ENCODE measurements at regions not wholly inside any gene's neighbourhood (a gene's known extent, or its start where the extent isn't known, plus 50 kb on each side); places are given as distances from the start of the nearest gene placed in this dataset.
A peak's percentile ranks its signal among the peaks of the same experiment; 100 is the strongest.

- no peak for DNase-seq (ENCODE audit: extremely low spot score)
- Histone ChIP-seq H3K36me3 (no peaks in the 10 kb centered on the region), H3K9me3 (no peaks in the 10 kb centered on the region), H3K4me1 (peaks cover 7 to 17% (median 14%) of the 10 kb centered on the region in 4 donors), H3K4me3 (no peak overlapping the region), H3K27ac (replicated peaks in 1 of 4) (no peak overlapping the region), H3K27me3 (no peaks in the 10 kb centered on the region)
- intact Hi-C loops (cut with DNase I): no loop called here
- TF ChIP-seq POLR2AphosphoS5 (IDR thresholded peaks at IDR 0.05) (no peak), CTCF (IDR thresholded peaks at IDR 0.05) (no peak), EP300 (IDR thresholded peaks at IDR 0.05) (no peak), POLR2A (IDR thresholded peaks at IDR 0.05; ENCODE audit: low read depth) (no peak)
- 63% methylated on average over 4 of the region's 4 CpGs for WGBS
Measured at GRCh38 chr2:234686088-234686890, 189.4 kb upstream of the ARL4C start.

- no peak for TF ChIP-seq EP300 (IDR thresholded peaks at IDR 0.05)
- no peak for TF ChIP-seq POLR2A (IDR thresholded peaks at IDR 0.05; ENCODE audit: low read depth)
- no peak for TF ChIP-seq CTCF (IDR thresholded peaks at IDR 0.05)
- no peak for TF ChIP-seq POLR2AphosphoS5 (IDR thresholded peaks at IDR 0.05)
- intact Hi-C loops (cut with DNase I): no loop called here
- H3K36me3 ChIP-seq: no peaks in the 10 kb centered on the region
- no peak overlapping the region for H3K4me3 ChIP-seq
- no peaks in the 10 kb centered on the region for H3K27me3 ChIP-seq
- no peak overlapping the region for H3K27ac ChIP-seq (replicated peaks in 1 of 4)
- H3K9me3 ChIP-seq: no peaks in the 10 kb centered on the region
- no peak for DNase-seq (ENCODE audit: extremely low spot score)
- 59% methylated on average over 1 of the region's 1 CpG for WGBS
- H3K4me1 ChIP-seq: peaks cover 7 to 12% (median 11%) of the 10 kb centered on the region in 4 donors
Measured at GRCh38 chr2:234684466-234684865, 187.6 kb upstream of the ARL4C start.

- H3K4me1 ChIP-seq: peaks cover 10 to 16% (median 15%) of the 10 kb centered on the region in 4 donors
- H3K36me3 ChIP-seq: no peaks in the 10 kb centered on the region
- intact Hi-C loops (cut with DNase I): no loop called here
- no peak overlapping the region for H3K4me3 ChIP-seq
- DNase-seq (ENCODE audit: extremely low spot score): no peak
- H3K27ac ChIP-seq (replicated peaks in 1 of 4): no peak overlapping the region
- WGBS: 94% methylated on average over 3 of the region's 3 CpGs
- H3K27me3 ChIP-seq: no peaks in the 10 kb centered on the region
- H3K9me3 ChIP-seq: no peaks in the 10 kb centered on the region
- TF ChIP-seq CTCF (IDR thresholded peaks at IDR 0.05): no peak
- no peak for TF ChIP-seq POLR2A (IDR thresholded peaks at IDR 0.05; ENCODE audit: low read depth)
- no peak for TF ChIP-seq POLR2AphosphoS5 (IDR thresholded peaks at IDR 0.05)
- no peak for TF ChIP-seq EP300 (IDR thresholded peaks at IDR 0.05)
Measured at GRCh38 chr2:234683950-234684349, 187.1 kb upstream of the ARL4C start.

- Histone ChIP-seq H3K4me1 (peaks cover 10 to 16% (median 15%) of the 10 kb centered on the region in 4 donors), H3K36me3 (no peaks in the 10 kb centered on the region), H3K4me3 (no peak overlapping the region), H3K9me3 (no peaks in the 10 kb centered on the region), H3K27ac (replicated peaks in 1 of 4) (no peak overlapping the region), H3K27me3 (no peaks in the 10 kb centered on the region)
- peak; percentile 64 for DNase-seq (ENCODE audit: extremely low spot score)
- WGBS: 86% methylated on average over 4 of the region's 4 CpGs
- TF ChIP-seq EP300 (IDR thresholded peaks at IDR 0.05) (no peak), POLR2A (IDR thresholded peaks at IDR 0.05; ENCODE audit: low read depth) (no peak), POLR2AphosphoS5 (IDR thresholded peaks at IDR 0.05) (no peak), CTCF (IDR thresholded peaks at IDR 0.05) (no peak)
- intact Hi-C loops (cut with DNase I): no loop called here
Measured at GRCh38 chr2:234682492-234683228, 185.8 kb upstream of the ARL4C start.

All from esophagus muscularis mucosa (tissue), 4 donors.